Breast epithelium (tissue), 4 donors: ENCODE measurements at regions not wholly inside any gene's neighbourhood (a gene's known extent, or its start where the extent isn't known, plus 50 kb on each side); places are given as distances from the start of the nearest gene placed in this dataset.

Experiments
- DNase-seq, 2 donors: peaks; one replicate each; pipeline ENCODE4 v3.0.0-alpha.2; 2019; ENCODE audit warnings: low spot score in 2 of 2
- H3K27ac ChIP-seq, 2 donors: fragments of 200-600 bp; sonication (generic) in 1 of 2; one replicate each; pipeline ENCODE4 v1.5.1; 2016 to 2019; ENCODE audit warnings: mild to moderate bottlenecking in 1 of 2
- H3K27me3 ChIP-seq, 2 donors: fragments of 200-600 bp; sonication (generic) in 1 of 2; one replicate each; pipeline versions ENCODE4 v1.5.1 to v1.6.0; 2017 to 2019; ENCODE audit warnings: control low read depth in 1 of 2, mild to moderate bottlenecking in 1 of 2
- H3K36me3 ChIP-seq: fragments of 200-600 bp; one replicate; pipeline ENCODE4 v1.5.1; 2019
- H3K4me1 ChIP-seq, 2 donors: fragments of 200-600 bp; sonication (generic); one replicate each; pipeline ENCODE4 v1.5.1; 2016 to 2019; ENCODE audit warnings: control low read depth in 1 of 2
- H3K4me3 ChIP-seq, 3 donors: fragments of 200-600 bp; sonication (generic); 1 replicate in 2 of 3; 2 replicates in 1 of 3; pipeline ENCODE4 v1.5.1; 2016 to 2019; ENCODE audit warnings: mild to moderate bottlenecking in 3 of 3, moderate library complexity in 2 of 3
- H3K9me3 ChIP-seq, 2 donors: fragments of 200-600 bp; sonication (generic) in 1 of 2; one replicate each; pipeline ENCODE4 v1.5.1; 2016 to 2019; ENCODE audit warnings: control low read depth in 1 of 2
- POLR2A ChIP-seq: fragments of 450-650 bp; IDR thresholded peaks from one replicate; pipeline ENCODE4 v1.6.1; 2016; ENCODE audit warnings: antibody characterized with exemption, mild to moderate bottlenecking, moderate library complexity
- POLR2AphosphoS5 ChIP-seq, 3 donors: sonication (generic); formaldehyde crosslinking; IDR thresholded peaks; one replicate each; pipeline ENCODE4 v1.6.1; 2017; ENCODE audit warnings: antibody characterized with exemption in 3 of 3
- intact Hi-C: fragments of 100-400 bp; cut with DNase I; formaldehyde crosslinking; loops from one replicate; pipeline ENCODE4 v1.15.1; 2023; ENCODE audit warnings: low total_unique reads
- TF ChIP-seq, protein P1 (sequence below), 3 donors: fragments of 450-650 bp; IDR thresholded peaks; one replicate each; pipeline ENCODE4 v1.5.1; 2016 to 2017; ENCODE audit warnings: antibody characterized with exemption in 3 of 3, mild to moderate bottlenecking in 3 of 3, moderate library complexity in 3 of 3

DNA sequence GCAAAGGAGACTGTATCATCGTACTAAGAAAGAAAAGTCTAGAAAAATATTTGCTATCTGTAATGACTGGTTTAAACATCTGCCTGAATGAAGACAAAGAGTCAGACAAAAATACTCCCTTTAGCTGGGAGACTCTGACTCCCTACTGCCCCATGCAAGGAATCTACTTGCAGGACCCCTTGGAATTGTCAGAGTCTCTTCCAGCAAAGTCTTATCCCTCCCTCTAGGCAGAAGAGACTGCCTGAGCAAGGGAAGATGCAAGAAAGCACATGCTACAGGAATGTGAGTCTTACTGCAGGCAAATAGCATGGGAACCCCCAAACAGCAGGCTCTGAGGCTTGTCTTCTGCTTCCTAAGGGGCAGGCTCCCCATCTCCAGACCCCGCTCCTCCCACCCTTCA is 154.0 kb downstream of the KCNA5 start:
- peaks cover 0 to 10% of the 10 kb centered on the region in 2 donors for H3K27me3 ChIP-seq
- H3K4me3 ChIP-seq = no peak overlapping the region
- no peaks in the 10 kb centered on the region for H3K9me3 ChIP-seq
- TF ChIP-seq POLR2AphosphoS5 (IDR thresholded peaks at IDR 0.05) (no peak), POLR2A (no peak)
- TF ChIP-seq, protein P1, sequence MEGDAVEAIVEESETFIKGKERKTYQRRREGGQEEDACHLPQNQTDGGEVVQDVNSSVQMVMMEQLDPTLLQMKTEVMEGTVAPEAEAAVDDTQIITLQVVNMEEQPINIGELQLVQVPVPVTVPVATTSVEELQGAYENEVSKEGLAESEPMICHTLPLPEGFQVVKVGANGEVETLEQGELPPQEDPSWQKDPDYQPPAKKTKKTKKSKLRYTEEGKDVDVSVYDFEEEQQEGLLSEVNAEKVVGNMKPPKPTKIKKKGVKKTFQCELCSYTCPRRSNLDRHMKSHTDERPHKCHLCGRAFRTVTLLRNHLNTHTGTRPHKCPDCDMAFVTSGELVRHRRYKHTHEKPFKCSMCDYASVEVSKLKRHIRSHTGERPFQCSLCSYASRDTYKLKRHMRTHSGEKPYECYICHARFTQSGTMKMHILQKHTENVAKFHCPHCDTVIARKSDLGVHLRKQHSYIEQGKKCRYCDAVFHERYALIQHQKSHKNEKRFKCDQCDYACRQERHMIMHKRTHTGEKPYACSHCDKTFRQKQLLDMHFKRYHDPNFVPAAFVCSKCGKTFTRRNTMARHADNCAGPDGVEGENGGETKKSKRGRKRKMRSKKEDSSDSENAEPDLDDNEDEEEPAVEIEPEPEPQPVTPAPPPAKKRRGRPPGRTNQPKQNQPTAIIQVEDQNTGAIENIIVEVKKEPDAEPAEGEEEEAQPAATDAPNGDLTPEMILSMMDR (IDR thresholded peaks at IDR 0.05) = no peak
- no peak overlapping the region for H3K27ac ChIP-seq
- no peaks in the 10 kb centered on the region for H3K36me3 ChIP-seq
- no peaks in the 10 kb centered on the region for H3K4me1 ChIP-seq
- no peak for DNase-seq
- intact Hi-C loops = no loop called here

GRCh38 chr12:5200278-5201087 is 156.8 kb downstream of the KCNA5 start:
- DNase-seq = peak in 1 of 2 donors; percentile 20
- intact Hi-C loops = no loop called here
- no peaks in the 10 kb centered on the region for H3K9me3 ChIP-seq

DNA sequence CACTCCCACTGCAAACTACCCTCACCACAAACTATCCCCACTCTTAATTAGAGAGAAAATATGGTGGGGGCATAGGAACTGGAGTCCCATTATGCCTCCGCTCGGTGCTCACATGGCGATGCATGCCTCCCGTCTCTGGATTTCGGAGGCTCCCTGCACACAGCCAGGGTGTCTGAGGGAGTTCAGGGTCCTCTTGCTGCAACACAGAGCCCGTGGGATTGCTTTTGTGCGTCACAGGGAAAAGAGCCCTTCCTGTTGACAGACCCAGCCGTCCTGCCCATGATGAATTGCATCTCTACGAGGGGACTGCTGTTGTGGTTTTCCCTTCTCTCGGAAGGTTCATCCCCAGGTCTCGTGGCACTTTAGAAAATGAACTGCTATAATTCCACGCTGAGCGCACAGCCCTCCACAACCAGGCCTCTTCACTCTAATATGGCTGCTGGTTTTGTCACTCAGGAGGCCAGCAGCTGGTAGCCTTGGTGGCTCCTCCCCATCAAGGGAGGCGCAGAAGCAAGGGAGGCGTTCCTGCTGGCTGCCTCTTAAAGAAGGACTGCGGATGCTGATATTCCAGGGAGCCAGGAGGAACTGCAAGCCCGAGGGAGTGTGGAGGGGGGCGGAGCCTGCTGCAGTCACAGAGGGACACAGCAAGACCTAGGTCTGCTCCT is 158.0 kb downstream of the KCNA5 start:
- H3K36me3 ChIP-seq = no peaks in the 10 kb centered on the region
- intact Hi-C loops = no loop called here
- H3K27me3 ChIP-seq = peaks cover 0 to 10% of the 10 kb centered on the region in 2 donors
- no peak for DNase-seq
- H3K4me1 ChIP-seq = no peaks in the 10 kb centered on the region
- H3K4me3 ChIP-seq = no peak overlapping the region
- no peak for TF ChIP-seq POLR2A
- TF ChIP-seq POLR2AphosphoS5 (IDR thresholded peaks at IDR 0.05) = no peak
- TF ChIP-seq, protein P1 (IDR thresholded peaks at IDR 0.05) = no peak
- H3K27ac ChIP-seq = no peak overlapping the region
- H3K9me3 ChIP-seq = no peaks in the 10 kb centered on the region

More at GRCh38 chr12:5200278-5201087, 156.8 kb downstream of the KCNA5 start:
- peaks cover 0 to 10% of the 10 kb centered on the region in 2 donors for H3K27me3 ChIP-seq
- H3K36me3 ChIP-seq = no peaks in the 10 kb centered on the region
- TF ChIP-seq POLR2A = no peak
- TF ChIP-seq, protein P1 (IDR thresholded peaks at IDR 0.05) = peak in 1 of 3 donors; percentile 12
- no peak for TF ChIP-seq POLR2AphosphoS5 (IDR thresholded peaks at IDR 0.05)
- no peaks in the 10 kb centered on the region for H3K4me1 ChIP-seq
- H3K4me3 ChIP-seq = no peak overlapping the region
- no peak overlapping the region for H3K27ac ChIP-seq

DNA sequence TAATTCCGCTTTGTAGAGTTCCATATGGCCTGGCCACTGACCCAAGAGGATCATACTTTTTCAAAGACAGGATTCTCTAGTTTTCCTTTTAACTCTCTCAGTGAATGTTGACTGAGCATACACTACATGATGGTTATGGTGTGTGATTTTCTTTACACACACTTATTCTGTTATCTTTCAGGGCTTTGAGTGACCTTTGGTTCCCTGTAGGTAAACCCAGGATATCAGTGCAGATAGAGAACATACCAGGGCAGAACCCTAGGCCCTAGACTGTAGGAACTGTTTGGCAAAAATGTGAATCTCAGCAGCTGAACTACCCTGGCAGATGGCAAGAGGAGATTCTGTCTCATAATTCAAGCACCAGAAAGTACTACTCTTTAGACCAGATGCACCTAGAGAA is 159.6 kb downstream of the KCNA5 start:
- Histone ChIP-seq H3K9me3 (no peaks in the 10 kb centered on the region), H3K27me3 (peaks cover 0 to 10% of the 10 kb centered on the region in 2 donors), H3K27ac (no peak overlapping the region), H3K4me3 (no peak overlapping the region), H3K36me3 (no peaks in the 10 kb centered on the region), H3K4me1 (no peaks in the 10 kb centered on the region)
- TF ChIP-seq POLR2AphosphoS5 (IDR thresholded peaks at IDR 0.05) (no peak), POLR2A (no peak)
- TF ChIP-seq, protein P1 (IDR thresholded peaks at IDR 0.05) = no peak
- no peak for DNase-seq
- intact Hi-C loops = no loop called here

- Histone ChIP-seq H3K36me3 (no peaks in the 10 kb centered on the region), H3K27ac (no peak overlapping the region), H3K9me3 (no peaks in the 10 kb centered on the region), H3K4me1 (no peaks in the 10 kb centered on the region), H3K4me3 (no peak overlapping the region), H3K27me3 (peaks cover 0 to 10% of the 10 kb centered on the region in 2 donors)
- TF ChIP-seq POLR2A (no peak), POLR2AphosphoS5 (IDR thresholded peaks at IDR 0.05) (no peak)
- TF ChIP-seq, protein P1 (IDR thresholded peaks at IDR 0.05) = no peak
- DNase-seq = no peak
- intact Hi-C loops = no loop called here
These were observed 160.0 kb downstream of the KCNA5 start for GRCh38 chr12:5203720-5204119.
